HG03521 (cell line): ENCODE measurements at regions not wholly inside any gene's neighbourhood (a gene's known extent, or its start where the extent isn't known, plus 50 kb on each side); places are given as distances from the start of the nearest gene placed in this dataset.

Experiments
- ATAC-seq: cut with Tn5 transposase; IDR thresholded peaks from one replicate; pipeline ENCODE4 v1.9.1; 2021; ENCODE audit warnings: mild to moderate bottlenecking, moderate library complexity; ENCODE audit not compliant: unreplicated experiment

DNA sequence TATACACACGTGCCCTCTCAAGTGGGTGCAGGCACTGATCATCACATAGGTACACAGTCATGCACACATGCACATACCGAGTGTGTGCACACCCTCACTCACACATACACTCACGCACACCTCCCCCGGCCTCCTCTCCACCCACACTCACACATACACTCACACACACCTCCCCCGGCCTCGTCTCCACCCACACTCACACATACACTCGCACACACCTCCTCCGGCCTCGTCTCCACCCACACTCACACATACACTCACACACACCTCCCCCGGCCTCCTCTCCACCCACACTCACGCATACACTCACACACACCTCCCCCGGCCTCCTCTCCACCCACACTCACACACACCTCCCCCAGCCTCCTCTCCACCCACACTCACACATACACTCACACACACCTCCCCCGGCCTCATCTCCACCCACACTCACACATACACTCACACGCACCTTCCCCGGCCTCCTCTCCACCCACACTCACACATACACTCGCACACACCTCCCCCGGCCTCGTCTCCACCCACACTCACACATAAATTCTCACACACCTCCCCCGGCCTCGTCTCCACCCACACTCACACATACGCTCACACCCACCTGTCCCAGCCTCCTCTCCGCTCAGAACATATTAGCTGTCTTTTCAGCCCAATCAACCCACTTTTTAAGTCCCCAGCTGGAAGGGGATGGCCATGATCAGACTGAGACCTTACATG, 105.2 kb upstream of the VSTM2B start:
- ATAC-seq = no peak

DNA sequence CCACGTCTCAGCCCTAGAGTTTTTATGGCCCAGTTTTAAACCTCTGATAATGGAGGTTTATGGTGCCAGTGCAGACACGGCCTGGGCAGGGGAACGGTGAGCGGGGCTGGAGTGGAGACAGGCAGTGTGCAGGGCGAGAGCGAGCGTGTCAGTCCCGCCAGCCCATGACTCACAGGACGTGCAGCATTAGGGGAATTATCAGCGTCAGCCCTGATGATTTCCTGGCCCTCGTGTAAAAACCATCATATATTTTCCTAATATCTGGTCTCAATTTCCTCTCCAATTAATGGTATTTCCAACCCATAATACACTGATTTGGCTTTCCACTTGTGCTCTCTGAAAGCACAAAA, 104.6 kb upstream of the VSTM2B start:
- no peak for ATAC-seq

- no peak for ATAC-seq
Measured at GRCh38 chr19:29422047-29422446, 103.7 kb upstream of the VSTM2B start.

GRCh38 chr19:29422486-29423085, 103.2 kb upstream of the VSTM2B start:
- ATAC-seq = no peak

DNA sequence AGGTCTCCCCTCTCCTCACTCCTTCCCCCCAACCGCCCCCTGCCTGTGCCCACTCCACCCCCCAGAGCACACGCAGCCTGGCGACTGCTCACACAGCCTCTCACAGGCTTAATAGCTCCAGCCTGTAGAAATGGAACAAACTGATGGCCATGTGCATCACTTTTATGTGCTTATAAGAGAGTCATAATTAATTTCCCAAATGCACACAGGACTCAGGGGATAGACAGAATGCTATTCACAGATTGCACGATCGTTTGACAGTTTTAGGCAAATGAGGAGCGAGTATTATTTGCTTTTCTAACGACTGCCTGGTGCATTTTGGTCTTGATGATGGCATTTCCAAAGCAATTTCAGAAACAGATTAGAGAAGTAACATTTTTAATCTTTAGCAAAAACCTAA, 97.7 kb upstream of the VSTM2B start:
- ATAC-seq = no peak

- ATAC-seq = no peak
Measured at GRCh38 chr19:29429021-29429420, 96.8 kb upstream of the VSTM2B start.

- no peak for ATAC-seq
Measured at GRCh38 chr19:29429581-29429980, 96.2 kb upstream of the VSTM2B start.

DNA sequence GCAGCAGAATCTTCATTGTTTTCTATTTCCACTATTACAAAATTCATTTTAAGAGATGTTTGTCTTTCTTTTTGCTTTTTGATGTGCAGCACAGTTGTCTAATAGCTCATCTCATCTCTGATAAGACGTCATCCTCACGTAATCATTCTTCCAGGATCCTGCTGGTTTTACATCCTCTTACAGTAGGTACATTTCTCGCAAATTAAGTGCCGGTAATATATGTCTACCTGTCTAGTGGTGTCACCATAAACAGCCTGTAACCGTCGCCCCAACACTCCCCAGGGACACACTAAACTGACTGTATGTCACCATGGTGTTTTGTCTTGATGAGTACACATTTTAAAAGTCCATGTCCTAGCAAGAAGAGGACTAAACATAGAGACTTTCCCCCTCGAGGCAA, 94.5 kb upstream of the VSTM2B start:
- ATAC-seq = no peak

DNA sequence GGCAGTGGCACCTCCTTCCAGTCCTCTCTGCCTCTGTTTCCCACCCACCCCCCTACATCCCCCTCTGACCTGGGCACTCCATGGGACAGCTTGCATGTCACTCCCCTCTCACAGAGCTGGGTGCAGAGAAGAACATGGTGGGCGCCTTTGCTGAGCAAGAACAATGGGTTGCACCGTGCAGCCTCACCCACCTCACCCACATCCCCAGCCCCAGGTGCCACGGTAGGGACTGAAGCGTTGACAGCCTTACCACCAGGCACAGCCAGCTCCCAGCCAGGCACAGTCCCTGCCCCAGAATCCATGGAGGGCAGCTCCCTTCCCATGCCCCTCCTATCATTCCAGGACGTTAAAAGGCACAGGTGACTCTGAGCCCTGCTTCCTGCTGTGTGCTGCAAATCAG, 93.1 kb upstream of the VSTM2B start:
- ATAC-seq = no peak

GRCh38 chr19:29436591-29437103, 89.1 kb upstream of the VSTM2B start:
- no peak for ATAC-seq

GRCh38 chr19:29439021-29439420, 86.8 kb upstream of the VSTM2B start:
- no peak for ATAC-seq

DNA sequence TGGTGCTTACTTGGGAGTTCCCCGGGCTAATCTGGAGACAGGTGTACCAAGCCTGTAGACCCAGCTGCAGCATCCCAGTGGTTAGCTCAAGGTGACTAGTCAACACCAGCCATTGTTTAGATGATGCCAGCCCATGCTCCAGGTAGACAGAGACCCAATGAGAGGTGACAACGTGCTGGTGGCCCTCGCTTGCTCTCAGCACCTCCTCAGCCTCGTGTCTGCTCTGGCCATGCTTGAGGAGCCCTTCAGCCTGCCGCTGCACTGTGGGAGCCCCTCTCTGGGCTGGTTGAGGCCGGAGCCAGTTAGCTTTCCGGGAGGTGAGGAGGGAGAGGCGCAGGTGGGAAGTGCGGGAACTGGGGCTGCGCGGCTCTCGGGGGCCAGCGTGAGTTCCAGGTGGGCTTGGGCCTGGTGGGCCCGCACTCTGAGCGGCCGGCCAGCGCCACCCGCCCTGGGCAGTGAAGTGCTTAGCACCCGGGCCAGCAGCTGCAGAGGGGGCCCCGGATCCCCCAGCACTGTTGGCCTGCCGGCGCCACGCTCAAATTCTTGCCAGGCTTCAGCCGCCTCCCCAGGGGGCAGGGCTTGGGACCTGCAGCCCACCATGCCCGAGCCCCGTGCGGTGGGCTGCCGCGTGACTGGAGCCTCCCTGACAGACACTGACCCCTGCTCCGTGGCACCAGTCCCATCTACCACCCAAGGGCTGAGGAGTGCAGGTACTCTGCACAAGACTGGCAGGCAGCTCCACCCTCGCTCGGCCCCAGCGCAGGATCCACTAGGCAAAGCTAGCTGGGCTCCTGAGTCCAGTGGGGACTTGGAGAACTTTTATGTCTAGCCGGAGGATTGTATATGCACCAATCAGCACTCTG, 85.9 kb upstream of the VSTM2B start:
- ATAC-seq = no peak

GRCh38 chr19:29442094-29442493, 83.7 kb upstream of the VSTM2B start:
- no peak for ATAC-seq

DNA sequence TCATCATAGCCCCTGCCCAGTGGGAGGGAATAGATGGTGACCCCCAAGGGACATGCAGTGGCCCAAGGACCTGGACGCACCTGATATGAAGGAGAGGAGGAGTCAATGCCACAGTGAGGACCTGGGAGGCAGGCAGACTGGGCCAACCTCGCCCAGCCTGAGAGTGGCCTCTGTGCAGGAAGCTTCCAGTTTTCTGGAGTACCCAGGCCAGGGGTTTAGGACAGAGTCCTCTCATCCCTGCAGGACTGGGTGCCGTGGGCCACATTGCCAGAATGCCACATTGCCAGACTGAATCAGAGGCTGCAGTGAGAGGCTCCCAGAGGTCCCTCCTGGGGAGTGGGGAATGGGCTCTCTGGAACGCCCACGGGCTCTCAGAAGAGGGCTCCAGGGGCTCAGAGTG, 82.9 kb upstream of the VSTM2B start:
- no peak for ATAC-seq

DNA sequence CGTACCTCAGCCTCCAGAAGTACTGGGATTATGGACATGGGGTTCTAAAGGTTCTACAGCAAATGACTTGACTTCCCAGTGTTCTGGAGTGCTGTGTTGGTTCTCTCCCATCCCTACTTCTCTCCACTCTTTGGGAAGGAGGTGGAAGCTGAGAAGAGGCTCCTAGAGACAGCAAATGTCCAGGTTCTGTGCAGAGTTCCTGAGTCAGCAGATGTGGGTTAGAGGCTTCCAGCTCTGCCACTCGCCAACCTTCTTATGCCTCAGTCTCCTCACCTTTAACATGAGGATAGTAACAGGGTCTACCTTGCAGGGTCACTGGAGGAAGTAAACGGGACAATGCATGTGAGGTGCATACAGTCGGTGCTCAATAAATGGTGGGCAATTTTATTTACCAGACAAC, 80.5 kb upstream of the VSTM2B start:
- no peak for ATAC-seq

- no peak for ATAC-seq
Measured at GRCh38 chr19:29446361-29446760, 79.4 kb upstream of the VSTM2B start.

DNA sequence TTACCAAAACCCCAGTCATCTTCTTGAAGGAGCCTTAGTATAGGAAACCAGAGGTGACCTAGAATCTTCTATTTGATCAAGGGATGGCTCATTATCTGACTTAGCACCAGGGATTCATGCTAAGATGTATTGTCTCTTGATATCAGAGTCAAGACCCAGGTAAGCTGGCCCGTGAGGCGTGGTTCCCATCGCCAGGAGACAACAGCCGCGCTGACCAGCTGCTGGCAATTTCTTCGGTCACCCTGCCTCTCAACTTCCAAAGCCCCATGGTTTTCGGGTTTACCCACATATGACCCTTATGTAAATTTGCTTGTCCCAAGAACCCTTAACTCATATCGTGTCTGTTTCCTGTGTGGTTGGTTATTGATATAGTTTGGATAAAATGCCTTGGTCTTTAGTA, 77.7 kb upstream of the VSTM2B start:
- no peak for ATAC-seq

DNA sequence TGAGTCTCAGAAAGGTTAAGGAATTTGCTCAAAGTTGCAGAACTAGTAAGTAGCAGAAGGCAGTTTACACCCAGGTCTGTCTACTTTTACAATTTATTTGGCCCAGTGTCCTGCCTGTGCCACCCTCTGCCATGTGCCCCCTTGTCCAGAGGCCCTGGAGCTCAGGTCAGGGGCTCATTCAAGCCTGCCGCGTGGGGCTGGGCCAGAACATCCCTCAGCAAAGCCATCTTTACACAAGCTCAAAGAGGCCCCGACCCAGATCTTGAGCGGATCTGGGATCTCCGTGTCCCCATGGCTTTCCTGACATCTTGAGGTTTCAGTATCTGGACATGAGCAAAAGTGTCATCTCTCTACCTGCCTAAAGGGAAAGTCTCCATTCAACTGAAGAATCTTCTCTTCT, 76.4 kb upstream of the VSTM2B start:
- ATAC-seq = no peak

GRCh38 chr19:29450306-29450705, 75.5 kb upstream of the VSTM2B start:
- no peak for ATAC-seq

DNA sequence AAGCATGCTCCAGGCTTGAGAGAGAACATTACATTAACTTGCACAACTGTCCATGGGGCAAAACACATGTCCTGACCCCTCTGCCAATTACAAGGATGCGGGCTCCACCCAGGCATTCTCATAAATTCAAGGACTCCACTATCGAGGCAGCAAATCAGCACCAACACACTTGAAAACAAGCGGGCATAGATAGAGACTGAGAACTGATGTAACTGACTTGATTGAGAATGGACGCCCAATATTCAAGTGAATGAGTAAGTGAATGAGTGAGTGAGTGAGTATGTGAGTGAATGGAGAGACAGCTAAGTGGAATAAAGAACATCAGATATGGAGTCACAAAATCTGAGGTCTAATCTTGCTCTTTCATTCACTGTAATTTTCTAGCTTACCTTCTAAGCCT, 75.0 kb upstream of the VSTM2B start:
- no peak for ATAC-seq

GRCh38 chr19:29454109-29454508, 71.7 kb upstream of the VSTM2B start:
- ATAC-seq = no peak

- ATAC-seq = no peak
Measured at GRCh38 chr19:29457413-29457812, 68.4 kb upstream of the VSTM2B start.
